ENCODE measurements at regions not wholly inside any gene's neighbourhood (a gene's known extent, or its start where the extent isn't known, plus 50 kb on each side); places are given as distances from the start of the nearest gene placed in this dataset.
"Not testable (repeated sequence)": the region's sequence is repeated elsewhere in the genome, so short reads cannot be mapped to it uniquely, and the experiment has no call there.

DNA sequence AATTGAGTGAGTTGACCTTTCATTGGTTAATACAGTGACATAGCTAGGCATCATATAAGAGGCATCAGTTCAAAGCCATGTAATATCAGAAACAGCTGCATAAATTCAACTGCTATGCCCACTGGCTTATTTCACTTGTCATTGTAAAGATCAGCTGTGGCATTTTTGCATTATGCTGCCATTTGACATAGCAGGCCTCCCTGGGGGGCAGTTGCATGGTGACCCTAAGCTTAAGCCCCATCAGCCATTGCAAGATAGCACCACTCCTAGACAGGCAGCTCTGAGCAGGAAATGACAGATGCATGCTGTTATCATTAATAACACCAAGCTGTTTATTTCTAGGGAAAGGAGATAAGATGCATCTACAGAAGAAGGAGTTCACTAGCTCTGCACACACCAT, 233.4 kb upstream of the CNTNAP5 start (continued):
- TF ChIP-seq RAD21 (IDR thresholded peaks at IDR 0.05; ENCODE audit: low read length) (peak; percentile 43), FOXJ3 (CRISPR knock-in tag; IDR thresholded peaks at IDR 0.05) (peak; percentile 89), TAF1 (IDR thresholded peaks at IDR 0.05; ENCODE audit: borderline replicate concordance, low read depth, low read length) (no peak), TCF12 (IDR thresholded peaks at IDR 0.05) (peak; percentile 47), RXRA (IDR thresholded peaks at IDR 0.05; ENCODE audit: borderline replicate concordance, low read depth) (no peak), TEAD4 (IDR thresholded peaks at IDR 0.05; ENCODE audit: borderline replicate concordance, insufficient read depth) (0 out of 2 replicates have a peak, but pooled peaks have one; percentile 29), NFIC (IDR thresholded peaks at IDR 0.05; ENCODE audit: borderline replicate concordance) (no peak), RCOR1 (IDR thresholded peaks at IDR 0.05; ENCODE audit: low read length) (peak; percentile 98)
- TF ChIP-seq, protein P1, sequence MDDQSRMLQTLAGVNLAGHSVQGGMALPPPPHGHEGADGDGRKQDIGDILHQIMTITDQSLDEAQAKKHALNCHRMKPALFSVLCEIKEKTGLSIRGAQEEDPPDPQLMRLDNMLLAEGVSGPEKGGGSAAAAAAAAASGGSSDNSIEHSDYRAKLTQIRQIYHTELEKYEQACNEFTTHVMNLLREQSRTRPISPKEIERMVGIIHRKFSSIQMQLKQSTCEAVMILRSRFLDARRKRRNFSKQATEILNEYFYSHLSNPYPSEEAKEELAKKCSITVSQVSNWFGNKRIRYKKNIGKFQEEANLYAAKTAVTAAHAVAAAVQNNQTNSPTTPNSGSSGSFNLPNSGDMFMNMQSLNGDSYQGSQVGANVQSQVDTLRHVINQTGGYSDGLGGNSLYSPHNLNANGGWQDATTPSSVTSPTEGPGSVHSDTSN (IDR thresholded peaks at IDR 0.05), result 0 out of 2 replicates have a peak, but pooled peaks have one; percentile 10

DNA sequence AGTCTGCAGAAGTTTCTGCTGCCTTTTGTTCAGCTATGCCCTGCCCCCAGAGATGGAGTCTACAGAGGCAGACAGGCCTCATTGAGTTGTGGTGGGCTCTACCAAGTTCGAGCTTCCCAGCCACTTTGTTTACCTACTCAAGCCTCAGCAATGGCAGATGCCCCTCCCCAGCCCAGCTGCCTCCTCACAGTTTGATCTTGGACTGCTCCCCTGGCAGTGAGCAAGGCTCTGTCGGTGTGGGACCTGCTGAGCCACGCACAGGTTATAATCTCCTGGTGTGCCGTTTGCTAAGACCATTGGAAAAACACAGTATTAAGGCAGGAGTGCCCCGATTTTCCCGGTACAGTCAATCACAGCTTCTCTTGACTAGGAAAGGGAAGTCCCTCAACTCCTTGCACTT, 221.0 kb upstream of the CNTNAP5 start:
- H3K9me3 ChIP-seq; H3K9ac ChIP-seq; H3K27me3 ChIP-seq (ENCODE audit: insufficient read depth); POLR2A ChIA-PET; H4K20me1 ChIP-seq (ENCODE audit: insufficient read depth); H3K4me1 ChIP-seq (ENCODE audit: control insufficient read depth in 1 of 2, insufficient read depth in 2 of 2, low read depth in 1 of 2, low read length in 1 of 2); H3K9me2 ChIP-seq; H3K27ac ChIP-seq (ENCODE audit: low read depth in 2 of 2, low read length in 1 of 2); H3K4me3 ChIP-seq (ENCODE audit: low read depth in 2 of 2, low read length in 1 of 2); H3K4me2 ChIP-seq; H2AFZ ChIP-seq (ENCODE audit: low read depth); H3K79me2 ChIP-seq (ENCODE audit: insufficient read depth); H3K36me3 ChIP-seq (replicated peaks in 1 of 2; ENCODE audit: control insufficient read depth in 1 of 2, insufficient read depth in 2 of 2, low read length in 1 of 2); DNase-seq; H3F3A ChIP-seq (replicated peaks; ENCODE audit: insufficient read depth); CTCF ChIA-PET: not testable (repeated sequence)
- WGBS (ENCODE audit: low lambda C conversion rate), result 35% methylated on average over 6 of the region's 6 CpGs

DNA sequence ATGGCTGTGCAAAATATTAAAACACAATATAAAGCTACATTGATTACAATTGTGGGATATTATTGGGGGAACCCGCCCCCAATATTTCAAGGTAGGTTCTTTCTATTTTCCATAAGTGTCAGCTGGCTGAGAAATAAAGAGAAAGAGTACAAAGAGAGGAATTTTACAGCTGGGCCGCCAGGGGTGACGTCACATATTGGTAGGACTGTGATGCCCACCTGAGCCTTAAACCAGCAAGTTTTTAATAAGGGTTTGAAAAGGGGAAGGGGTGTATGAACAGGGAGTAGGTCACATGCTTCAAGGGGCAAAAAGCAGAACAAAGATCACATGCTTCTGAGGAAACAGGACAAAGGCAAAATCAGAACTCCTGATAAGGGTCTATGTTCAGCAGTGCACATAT, 219.3 kb upstream of the CNTNAP5 start:
- H3K9me3 ChIP-seq; H3K4me2 ChIP-seq; H3K36me3 ChIP-seq (replicated peaks in 1 of 2; ENCODE audit: control insufficient read depth in 1 of 2, insufficient read depth in 2 of 2, low read length in 1 of 2); H3K27ac ChIP-seq (ENCODE audit: low read depth in 2 of 2, low read length in 1 of 2); H3K9ac ChIP-seq; H3K4me3 ChIP-seq (ENCODE audit: low read depth in 2 of 2, low read length in 1 of 2); CTCF ChIA-PET; H2AFZ ChIP-seq (ENCODE audit: low read depth); H3F3A ChIP-seq (replicated peaks; ENCODE audit: insufficient read depth); H3K79me2 ChIP-seq (ENCODE audit: insufficient read depth); DNase-seq; H3K27me3 ChIP-seq (ENCODE audit: insufficient read depth); H3K9me2 ChIP-seq; H4K20me1 ChIP-seq (ENCODE audit: insufficient read depth); POLR2A ChIA-PET; H3K4me1 ChIP-seq (ENCODE audit: control insufficient read depth in 1 of 2, insufficient read depth in 2 of 2, low read depth in 1 of 2, low read length in 1 of 2): not testable (repeated sequence)
- WGBS (ENCODE audit: low lambda C conversion rate), result 23% methylated on average over 3 of the region's 3 CpGs

DNA sequence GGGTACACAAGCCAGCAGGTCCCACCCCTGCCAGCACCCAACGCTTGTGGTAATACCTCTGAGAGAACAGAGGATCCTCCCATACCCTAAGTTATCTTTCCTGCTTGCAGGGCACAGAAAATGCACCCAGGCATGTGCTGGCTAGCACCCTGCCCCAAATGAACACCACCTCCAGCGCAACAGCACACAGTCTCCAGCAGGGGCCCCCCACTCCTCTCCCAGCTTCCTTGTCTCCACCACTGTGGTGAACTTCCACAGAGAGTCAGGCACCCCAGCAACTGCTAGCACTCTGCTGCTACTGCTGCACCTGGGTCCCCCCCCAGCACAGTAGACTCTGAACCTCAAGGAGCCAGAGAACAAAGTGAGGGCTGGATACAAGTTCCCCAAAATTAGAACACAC, 216.8 kb upstream of the CNTNAP5 start:
- H3K4me1 ChIP-seq (ENCODE audit: control insufficient read depth in 1 of 2, insufficient read depth in 2 of 2, low read depth in 1 of 2, low read length in 1 of 2), result no peaks in the 10 kb centered on the region
- WGBS (ENCODE audit: low lambda C conversion rate), result 20% methylated on average over 1 of the region's 2 CpGs
- CTCF ChIA-PET, result interaction anchor here (1.1 kb wide), 1 partner anchor 9 kb away, joined by 5 read pairs; no protein-coding TSS in a partner anchor
- no peak overlapping the region; a peak in 1 of 4 replicates for H3K4me3 ChIP-seq (ENCODE audit: low read depth in 2 of 2, low read length in 1 of 2)
- no peaks in the 10 kb centered on the region for H3K9me3 ChIP-seq
- H3K27ac ChIP-seq (ENCODE audit: low read depth in 2 of 2, low read length in 1 of 2), result no peak overlapping the region
- H2AFZ ChIP-seq (ENCODE audit: low read depth), result no peak overlapping the region
- H3K79me2 ChIP-seq (ENCODE audit: insufficient read depth), result no peaks in the 10 kb centered on the region
- POLR2A ChIA-PET, result no interaction called here
- no peak for DNase-seq
- no peaks in the 10 kb centered on the region for H4K20me1 ChIP-seq (ENCODE audit: insufficient read depth)
- H3F3A ChIP-seq (replicated peaks; ENCODE audit: insufficient read depth), result no peaks in the 10 kb centered on the region
- no peaks in the 10 kb centered on the region for H3K36me3 ChIP-seq (replicated peaks in 1 of 2; ENCODE audit: control insufficient read depth in 1 of 2, insufficient read depth in 2 of 2, low read length in 1 of 2)
- no peak overlapping the region for H3K9ac ChIP-seq
- no peaks in the 10 kb centered on the region for H3K9me2 ChIP-seq
- no peaks in the 10 kb centered on the region for H3K27me3 ChIP-seq (ENCODE audit: insufficient read depth)
- no peak overlapping the region for H3K4me2 ChIP-seq
- TF ChIP-seq JUND (IDR thresholded peaks at IDR 0.05), result no peak
- TF ChIP-seq, protein P2, sequence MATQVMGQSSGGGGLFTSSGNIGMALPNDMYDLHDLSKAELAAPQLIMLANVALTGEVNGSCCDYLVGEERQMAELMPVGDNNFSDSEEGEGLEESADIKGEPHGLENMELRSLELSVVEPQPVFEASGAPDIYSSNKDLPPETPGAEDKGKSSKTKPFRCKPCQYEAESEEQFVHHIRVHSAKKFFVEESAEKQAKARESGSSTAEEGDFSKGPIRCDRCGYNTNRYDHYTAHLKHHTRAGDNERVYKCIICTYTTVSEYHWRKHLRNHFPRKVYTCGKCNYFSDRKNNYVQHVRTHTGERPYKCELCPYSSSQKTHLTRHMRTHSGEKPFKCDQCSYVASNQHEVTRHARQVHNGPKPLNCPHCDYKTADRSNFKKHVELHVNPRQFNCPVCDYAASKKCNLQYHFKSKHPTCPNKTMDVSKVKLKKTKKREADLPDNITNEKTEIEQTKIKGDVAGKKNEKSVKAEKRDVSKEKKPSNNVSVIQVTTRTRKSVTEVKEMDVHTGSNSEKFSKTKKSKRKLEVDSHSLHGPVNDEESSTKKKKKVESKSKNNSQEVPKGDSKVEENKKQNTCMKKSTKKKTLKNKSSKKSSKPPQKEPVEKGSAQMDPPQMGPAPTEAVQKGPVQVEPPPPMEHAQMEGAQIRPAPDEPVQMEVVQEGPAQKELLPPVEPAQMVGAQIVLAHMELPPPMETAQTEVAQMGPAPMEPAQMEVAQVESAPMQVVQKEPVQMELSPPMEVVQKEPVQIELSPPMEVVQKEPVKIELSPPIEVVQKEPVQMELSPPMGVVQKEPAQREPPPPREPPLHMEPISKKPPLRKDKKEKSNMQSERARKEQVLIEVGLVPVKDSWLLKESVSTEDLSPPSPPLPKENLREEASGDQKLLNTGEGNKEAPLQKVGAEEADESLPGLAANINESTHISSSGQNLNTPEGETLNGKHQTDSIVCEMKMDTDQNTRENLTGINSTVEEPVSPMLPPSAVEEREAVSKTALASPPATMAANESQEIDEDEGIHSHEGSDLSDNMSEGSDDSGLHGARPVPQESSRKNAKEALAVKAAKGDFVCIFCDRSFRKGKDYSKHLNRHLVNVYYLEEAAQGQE (IDR thresholded peaks at IDR 0.05; ENCODE audit: low read depth, low read length), result no peak
- no peak for TF ChIP-seq RCOR1 (IDR thresholded peaks at IDR 0.05; ENCODE audit: low read length)
- TF ChIP-seq, protein P3, sequence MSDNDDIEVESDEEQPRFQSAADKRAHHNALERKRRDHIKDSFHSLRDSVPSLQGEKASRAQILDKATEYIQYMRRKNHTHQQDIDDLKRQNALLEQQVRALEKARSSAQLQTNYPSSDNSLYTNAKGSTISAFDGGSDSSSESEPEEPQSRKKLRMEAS (IDR thresholded peaks at IDR 0.05; ENCODE audit: low read depth), result no peak
- TF ChIP-seq FOXJ3 (CRISPR knock-in tag; IDR thresholded peaks at IDR 0.05), result no peak
- TF ChIP-seq TAF1 (IDR thresholded peaks at IDR 0.05; ENCODE audit: borderline replicate concordance, low read depth, low read length), result no peak
- TF ChIP-seq SIN3A (IDR thresholded peaks at IDR 0.05; ENCODE audit: borderline replicate concordance, low read depth, low read length), result no peak
- TF ChIP-seq EZH2phosphoT487 (IDR thresholded peaks at IDR 0.05; ENCODE audit: borderline replicate concordance, low read depth), result no peak
- no peak for TF ChIP-seq NRF1 (IDR thresholded peaks at IDR 0.05; ENCODE audit: low read depth, low read length)
- TF ChIP-seq TCF12 (IDR thresholded peaks at IDR 0.05), result no peak
- TF ChIP-seq GATA2 (CRISPR knock-in tag; IDR thresholded peaks at IDR 0.05), result no peak
- TF ChIP-seq FOXM1 (IDR thresholded peaks at IDR 0.05; ENCODE audit: low read depth), result no peak
- TF ChIP-seq POLR2AphosphoS5 (IDR thresholded peaks at IDR 0.05; ENCODE audit: low read depth, low read length), result no peak

All from SK-N-SH (cell line).